Activated CD4-positive, CD25-positive, alpha-beta regulatory T cell treated with anti-CD3 and anti-CD28 coated beads, Interleukin-2, amount 50 U/mL, for 24 hours (primary cell): ENCODE measurements at regions not wholly inside any gene's neighbourhood (a gene's known extent, or its start where the extent isn't known, plus 50 kb on each side); places are given as distances from the start of the nearest gene placed in this dataset.
"Not testable (repeated sequence)": the region's sequence is repeated elsewhere in the genome, so short reads cannot be mapped to it uniquely, and the experiment has no call there.

Experiments used
- ATAC-seq, 2 donors: fragments of 150-1000 bp; cut with Tn5 transposase; one replicate each; pipeline ENCODE4 v1.10.0; 2021; ENCODE audit warnings: mild to moderate bottlenecking in 1 of 2, moderate library complexity in 1 of 2

DNA sequence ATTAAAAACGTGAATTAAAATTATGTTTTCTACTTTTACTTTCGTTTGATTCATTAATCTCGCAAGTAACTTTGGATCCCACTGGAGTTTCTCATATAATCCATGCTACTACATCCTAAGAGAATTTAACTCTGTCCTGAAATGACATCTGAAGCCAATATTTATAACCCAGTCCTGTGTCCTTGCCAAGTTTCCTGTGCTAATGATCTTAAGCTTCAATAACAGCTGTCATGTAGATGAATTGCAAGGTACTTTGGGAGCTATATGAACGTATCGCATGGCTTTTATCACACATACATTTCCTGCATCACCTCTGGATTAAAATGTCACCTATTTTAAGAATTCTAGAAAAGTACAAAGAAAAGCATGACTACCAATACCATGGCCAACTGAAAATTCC, 833.8 kb upstream of the CITED2 start:
- no peak for ATAC-seq

DNA sequence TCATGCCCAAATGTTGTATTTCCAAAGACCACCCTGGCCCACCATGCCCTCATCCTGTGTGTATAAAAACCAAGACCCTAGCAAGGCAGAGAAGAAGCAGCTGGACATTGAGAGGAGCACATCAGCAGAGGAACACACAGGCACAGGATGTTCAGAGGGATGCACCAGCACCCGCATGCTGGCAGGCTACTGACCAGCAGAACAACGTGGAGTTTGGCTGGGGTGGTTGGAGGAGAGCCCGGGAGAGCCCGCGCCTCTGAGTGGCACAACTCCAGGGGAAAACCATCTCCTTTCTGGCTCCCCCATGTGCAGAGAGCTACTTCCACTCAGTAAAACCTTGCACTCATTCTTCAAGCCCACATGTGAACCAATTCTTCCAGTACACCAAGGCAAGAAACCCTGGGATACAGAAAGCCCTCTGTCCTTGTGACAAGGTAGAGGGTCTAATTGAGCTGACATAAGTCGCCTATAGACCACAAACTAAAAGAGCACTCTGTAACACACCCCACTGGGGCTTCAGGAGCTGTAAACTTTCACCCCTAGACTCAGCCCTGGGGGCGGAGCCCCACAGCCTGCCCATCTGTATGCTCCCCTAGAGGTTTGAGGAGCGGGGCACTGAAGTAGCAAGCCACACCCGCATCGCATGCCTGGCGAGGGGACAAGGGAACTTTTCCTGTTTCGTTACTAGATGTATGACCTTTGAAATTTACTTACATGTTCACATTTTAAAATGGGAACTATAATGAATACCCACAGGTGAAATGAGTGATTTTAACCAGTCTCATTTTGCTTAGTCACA, 831.5 kb upstream of the CITED2 start:
- ATAC-seq, result no peak

DNA sequence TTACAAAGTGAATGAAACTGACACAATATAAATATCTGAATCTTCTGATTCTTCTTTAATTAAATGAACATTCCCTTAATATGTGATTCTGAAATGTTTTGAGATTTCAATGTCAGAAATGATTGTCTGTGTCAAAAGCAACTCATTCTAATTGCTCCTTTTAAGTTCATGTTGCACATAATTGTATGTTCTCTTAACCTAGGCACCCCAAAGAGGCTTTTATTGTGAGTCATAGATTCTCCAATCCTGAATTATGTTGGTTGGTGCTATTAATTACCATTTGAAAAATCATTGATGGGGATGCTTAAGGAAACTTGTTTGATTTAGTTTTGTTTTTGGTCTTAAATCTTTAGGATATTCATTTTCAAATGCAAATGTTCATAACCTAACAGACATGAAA, 829.7 kb upstream of the CITED2 start:
- no peak for ATAC-seq

DNA sequence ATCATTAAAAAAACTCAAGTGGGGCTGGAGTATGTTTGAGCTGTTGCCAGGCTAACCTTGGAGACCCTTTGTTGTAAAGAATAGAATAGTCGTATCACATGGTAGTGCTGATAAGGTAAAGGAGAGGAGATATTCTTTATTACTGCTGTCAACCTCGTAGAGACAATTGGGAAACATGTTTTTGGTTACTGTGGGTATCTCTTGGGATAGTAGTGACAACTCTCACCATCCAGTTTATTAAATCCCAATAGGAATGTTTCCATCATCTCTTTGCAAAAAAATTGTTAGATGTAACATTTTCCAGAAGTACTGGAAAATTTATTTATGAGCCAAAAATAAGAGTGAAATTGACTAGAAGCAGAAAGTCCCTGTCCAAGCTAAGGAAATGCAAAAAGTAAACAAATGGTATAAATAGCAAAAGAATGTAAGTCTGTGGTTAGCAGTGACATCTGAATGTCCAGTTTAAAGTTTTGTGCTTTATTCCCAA, 829.3 kb upstream of the CITED2 start:
- ATAC-seq, result no peak

DNA sequence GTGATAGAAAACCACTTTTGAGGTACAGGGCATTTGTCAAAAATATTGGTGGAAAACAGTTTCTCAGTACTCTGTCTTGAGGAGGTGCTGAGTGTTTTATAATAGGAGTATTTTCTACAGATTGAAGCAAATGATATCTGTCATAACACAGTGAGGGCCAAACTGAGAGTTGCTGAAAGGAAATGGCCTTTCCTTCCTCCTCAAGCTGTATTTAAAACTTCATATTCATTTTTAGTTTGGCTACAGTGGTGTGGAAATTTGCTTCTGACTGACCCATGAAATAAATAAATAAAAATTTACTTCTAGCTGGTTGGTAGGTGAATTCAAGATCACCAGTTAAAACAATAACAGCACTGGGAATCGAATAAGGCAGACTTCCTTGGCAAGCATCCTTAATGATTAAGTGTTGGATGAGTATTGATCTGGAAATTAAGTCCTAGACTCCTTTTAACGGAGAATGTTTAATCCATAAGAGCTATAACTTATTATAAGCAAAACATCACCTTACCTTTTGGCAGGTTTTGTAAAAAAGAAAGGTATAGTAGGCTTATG, 828.6 kb upstream of the CITED2 start:
- ATAC-seq, result no peak

DNA sequence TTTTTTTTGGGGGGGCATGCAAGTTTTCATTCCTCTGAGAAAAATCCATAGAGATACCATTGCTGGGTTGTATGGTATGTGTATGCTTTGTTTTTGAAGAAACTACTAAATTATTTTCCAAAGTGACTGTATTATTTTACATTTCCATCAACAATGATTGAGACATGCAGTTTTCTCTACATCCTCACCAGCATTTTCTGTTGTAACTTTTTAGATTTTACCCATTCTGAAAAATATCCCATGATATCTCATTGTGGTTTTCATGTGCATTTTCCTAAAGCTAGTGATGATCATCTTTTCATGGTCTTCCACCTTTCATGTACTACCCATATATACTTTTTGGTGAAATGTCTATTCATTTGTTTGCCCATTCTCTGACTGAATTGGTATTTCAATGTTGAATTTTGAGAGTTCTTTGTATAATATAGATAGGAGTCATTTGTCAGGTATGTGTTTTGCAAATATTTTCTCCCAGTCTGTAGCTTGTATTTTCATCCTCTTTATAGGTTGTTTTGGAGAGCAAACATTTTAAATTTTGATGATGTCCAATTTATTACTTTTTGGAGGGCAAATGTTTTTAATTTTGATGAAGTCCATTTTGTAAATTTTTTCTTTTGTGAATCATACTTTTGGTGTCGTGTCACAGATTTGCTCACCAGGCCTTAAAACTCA, 827.5 kb upstream of the CITED2 start:
- no peak for ATAC-seq

DNA sequence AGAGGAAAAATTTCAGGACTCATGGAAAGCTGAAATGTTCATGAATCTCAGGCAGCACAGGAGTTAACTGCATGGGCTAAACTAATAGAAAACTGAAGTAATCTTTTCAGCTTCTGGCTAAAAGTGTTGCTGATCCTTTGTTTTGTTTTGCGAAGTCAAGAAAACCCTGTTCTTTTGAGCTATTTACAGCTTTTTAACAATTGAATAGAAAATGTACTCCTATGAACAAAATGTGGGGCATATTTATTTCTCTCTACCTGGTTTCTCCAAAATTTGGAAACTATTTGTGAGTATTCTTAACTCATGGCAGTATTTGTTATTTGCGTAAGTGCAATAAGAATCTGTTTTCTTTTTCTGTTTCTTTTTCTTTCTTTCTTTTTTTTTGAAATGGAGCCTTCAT, 818.8 kb upstream of the CITED2 start:
- ATAC-seq, result no peak

DNA sequence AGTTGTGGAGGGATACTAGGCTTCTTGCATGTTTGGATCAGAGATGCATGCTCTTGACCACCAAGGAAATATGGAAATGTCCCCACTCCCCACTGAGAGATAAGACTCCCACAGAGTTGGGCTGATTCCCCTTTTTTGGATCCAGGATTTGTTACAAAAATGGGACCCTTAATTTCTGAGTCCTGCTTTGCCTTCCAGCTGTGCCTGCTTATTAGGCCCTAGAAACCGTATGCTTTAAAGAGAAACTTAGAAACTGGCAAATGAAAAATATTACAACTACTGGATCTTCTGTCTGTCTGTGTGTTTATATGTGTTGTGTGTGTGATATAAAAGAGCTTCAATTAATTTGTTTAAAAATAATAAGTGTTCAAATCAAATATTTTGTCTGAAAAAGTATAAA, 817.6 kb upstream of the CITED2 start:
- ATAC-seq, result no peak

DNA sequence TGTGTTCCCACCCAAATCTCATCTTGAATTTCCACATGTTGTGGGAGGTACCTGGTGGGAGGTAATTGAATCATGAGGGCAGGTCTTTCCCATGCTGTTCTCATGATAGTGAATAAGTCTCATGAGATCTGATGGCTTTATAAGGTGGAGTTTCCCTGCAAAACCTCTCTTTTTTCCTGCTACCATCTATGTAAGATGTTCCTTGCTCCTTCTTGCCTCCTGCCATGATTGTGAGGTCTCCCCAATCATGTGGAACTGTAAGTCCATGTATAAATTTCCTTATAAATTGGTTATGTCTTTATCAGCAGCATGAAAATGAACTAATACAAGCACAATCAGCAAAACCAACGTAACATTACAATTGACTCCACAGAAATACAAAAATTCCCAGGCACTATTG, 814.8 kb upstream of the CITED2 start:
- not testable (repeated sequence) for ATAC-seq

DNA sequence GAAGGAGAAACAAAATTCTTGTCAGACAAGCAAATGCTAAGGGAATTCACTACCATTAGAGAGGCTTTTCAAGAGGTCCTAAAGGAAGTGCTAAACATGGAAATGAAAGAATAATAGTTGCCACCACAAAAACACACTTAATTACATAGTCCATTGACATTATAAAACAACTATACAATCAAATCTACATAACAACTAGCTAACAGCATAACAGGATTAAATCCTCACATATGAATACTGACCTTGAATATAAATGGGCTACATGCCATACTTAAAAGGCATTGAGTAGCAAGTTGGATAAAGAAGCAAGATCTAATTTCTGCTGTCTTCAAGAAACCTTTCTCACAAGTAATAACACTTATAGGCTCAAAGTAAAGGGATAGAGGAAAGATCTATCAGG, 811.5 kb upstream of the CITED2 start:
- ATAC-seq, result no peak

DNA sequence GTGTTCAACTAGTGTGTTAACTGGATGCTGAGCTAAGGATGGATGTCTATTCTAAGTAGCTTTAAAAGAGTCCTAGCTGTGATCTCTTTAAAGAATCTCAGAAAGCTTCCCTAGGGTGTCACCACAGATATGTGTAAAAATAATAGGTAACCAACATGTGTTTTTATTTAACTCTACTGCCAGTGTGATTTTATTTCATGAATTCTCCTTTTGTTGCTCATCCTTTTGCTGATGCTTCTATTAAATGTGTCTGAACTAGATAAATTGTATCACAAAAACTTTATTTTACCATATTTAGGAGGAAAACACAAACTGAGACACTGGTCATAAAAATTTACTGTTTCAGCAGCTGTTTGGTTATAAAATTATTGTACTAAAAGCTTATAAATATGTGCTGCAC, 809.4 kb upstream of the CITED2 start:
- ATAC-seq, result no peak

DNA sequence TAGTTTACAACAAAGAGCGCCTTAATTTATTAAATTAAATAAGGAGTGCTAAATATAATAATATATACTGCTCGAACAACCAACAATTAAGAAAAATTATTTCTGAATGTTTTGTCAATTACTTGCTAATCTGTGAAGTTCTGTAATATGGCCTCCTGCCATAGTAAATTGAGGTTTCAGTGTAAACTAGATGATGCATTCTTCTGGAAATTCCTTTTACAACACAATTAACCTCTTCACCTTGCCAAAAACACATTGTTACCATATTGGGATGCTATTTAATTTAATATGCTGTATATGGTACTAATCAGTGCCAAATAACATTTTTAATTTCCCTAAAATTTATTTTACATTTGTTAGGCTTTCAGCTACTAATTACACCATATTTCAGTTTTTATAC, 808.4 kb upstream of the CITED2 start:
- ATAC-seq, result no peak

DNA sequence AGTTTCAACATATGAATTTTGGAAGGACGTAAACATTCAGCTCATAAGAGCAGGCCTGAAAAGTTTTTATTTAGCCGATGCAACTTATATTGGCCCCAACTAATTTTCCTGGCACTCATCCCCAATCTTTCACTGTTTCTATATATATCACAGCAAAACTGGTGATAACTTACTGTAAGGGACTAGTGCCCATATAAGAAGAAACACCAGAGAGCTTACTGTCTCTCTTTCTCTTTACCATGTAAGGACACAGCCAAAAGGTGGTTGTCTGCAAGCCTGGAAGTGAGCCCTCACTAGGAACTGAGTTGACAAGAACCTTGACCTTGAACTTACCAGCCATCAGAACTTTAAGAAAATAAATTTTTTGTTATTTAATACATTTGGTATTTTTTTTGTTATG, 807.4 kb upstream of the CITED2 start:
- no peak for ATAC-seq

DNA sequence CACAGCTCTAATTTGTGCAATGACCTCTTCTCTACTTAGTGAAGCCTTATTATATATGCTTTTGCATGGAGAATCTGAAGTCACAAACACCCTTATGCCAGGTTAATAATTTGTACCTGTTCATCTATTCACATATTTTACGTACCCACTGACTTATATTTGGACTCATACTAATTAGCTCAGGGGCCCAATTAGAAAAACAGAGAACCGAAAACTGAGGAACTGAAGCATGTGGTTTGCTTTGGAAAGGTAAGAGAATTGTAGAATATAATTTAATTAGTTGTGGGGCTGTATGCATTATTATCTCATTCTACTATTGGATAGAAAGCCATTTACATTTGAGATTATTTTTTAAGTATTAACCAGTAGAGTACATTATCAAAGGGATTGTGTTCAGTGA, 805.9 kb upstream of the CITED2 start:
- no peak for ATAC-seq

DNA sequence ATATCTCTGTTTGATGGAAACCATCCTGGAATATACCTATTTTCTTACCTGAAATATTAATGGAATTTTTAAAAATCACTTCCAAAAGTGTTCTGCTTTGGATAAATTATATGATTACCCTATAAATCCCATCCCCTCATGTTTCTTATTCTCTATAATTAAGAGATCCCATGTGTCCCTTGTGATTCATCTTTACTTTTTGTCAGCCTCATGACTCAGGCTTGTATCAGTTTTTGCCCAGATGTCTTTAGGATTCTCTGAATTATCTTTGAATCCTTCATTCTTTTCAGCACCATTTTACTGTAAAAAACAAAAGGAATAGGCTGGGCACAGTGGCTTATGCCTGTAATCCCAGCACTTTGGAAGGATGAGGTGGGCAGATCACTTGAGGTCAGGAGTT, 804.5 kb upstream of the CITED2 start:
- no peak for ATAC-seq

DNA sequence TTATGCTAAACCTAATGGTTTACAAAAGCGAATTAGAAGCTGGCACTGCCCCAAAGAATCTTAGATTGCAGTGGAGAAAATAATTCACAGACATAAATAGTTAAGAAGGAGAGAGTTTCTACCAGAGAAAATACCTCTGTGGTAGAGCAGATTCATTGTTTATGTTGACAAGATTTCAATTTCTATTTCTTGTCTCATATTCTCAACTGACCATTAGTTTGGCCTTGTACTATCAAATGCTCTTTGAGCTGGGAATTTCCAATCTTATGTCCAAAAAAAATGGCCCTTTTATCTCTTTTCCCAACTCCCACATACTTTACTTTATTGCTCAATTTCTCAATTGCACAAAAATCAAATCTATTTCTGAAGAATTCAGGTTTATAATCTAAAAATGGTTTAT, 804.1 kb upstream of the CITED2 start:
- ATAC-seq, result no peak

DNA sequence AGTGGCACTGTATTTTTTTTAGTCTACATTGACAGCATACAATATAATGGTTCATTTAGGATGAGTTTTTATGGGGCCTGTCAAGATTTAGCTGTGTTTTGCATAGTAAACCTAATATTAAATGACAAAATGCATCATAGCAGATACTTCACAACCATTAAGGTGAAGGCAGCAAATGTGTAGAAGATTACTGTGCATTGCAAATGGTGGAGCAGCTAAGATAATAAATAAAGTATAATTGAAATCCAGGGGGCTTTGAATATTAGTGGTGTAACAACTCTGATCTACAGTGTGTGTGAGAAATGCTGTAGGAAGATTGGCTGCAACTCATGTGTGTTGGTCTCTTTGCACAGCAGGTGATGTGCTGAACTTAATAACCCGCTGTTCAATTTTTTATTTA, 801.9 kb upstream of the CITED2 start:
- ATAC-seq, result no peak

DNA sequence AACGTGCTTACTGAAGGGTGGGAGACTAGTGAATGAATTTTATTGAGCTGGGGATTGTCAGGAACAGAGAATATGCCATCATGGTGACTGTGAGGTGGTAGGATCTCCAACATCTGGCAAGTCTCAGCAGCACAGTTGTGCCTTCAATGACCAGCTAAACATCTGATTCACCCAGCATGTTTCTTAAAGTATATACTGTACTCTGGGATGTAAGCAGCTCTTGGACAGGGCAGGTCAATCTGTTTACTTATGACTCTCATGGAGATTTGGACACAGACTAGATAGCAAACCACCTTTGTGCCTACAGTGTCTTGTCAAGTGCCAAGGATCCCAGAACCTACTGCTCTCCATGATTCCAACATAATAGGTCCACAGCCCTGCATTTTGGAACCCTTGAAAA, 801.0 kb upstream of the CITED2 start:
- no peak for ATAC-seq

DNA sequence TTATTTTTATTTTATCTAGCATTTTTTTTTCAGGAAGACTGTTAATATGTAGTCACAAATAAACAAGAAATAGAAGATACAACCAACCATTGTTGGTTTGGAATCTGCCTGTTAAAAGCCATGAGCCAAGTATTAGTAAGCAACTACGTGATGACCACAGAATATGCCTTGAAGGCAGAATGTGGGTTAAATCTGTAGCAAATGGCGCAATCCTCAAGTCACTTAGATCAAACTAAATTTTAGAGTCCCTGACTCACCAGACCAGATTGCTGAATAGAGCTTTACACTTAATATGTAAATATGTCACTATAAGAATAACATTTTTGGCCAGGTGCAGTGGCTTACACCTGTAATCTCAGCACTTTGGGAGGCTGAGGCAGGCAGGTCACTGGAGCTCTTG, 800.1 kb upstream of the CITED2 start:
- ATAC-seq, result no peak

DNA sequence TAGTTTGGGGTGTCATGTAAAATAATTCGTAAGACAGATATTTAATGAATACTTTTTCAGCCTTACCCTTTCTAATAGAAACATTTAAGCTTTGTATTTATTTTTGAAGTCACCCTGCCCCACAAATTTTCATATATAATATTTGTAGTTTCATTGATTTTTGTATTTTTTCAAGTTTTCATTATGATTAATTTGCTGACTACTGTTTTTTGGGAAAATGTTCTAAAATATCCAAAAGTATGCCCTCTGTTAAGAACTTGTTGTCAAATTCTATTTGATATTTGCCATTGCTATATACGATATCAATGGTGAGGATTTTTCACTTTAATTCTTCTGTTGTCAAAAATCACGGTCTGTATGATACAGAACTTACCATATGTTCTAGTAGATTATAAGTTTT, 793.9 kb upstream of the CITED2 start:
- ATAC-seq, result no peak

DNA sequence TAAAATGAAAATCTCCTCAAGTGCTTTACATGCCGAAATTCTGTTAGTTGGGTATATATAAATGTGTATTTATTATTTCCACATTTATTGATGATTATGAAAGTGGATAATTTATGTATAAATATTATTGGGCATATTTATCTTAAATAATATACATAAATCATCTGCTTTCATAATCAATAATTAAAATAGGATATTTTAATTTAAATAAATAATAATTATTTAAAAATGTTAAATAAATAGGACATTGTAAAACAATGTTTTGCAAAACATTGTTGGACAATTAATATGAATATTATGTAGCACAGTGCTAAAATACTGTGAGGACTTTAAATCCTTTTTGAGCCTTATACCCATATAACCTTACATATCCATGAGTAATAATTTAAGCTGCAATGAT, 786.5 kb upstream of the CITED2 start:
- ATAC-seq, result no peak

DNA sequence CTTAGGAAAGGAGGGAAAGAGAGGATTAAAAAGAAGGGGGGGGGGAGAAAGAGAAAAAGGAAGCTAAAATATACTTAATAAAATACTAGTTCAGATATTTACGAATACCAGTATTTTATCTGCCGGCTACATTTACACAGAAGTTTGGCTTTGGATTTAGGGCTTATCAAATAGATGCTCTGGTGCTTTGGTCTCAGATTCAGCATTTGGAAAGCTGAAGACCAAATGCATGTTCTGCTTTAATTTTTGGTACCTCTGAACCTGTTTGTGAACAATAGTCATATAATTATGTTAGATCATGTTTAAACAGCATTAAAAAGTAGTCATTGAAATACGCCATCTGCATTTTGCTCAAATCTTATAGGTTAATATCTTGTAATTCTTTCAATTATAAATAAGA, 786.0 kb upstream of the CITED2 start:
- ATAC-seq, result no peak

DNA sequence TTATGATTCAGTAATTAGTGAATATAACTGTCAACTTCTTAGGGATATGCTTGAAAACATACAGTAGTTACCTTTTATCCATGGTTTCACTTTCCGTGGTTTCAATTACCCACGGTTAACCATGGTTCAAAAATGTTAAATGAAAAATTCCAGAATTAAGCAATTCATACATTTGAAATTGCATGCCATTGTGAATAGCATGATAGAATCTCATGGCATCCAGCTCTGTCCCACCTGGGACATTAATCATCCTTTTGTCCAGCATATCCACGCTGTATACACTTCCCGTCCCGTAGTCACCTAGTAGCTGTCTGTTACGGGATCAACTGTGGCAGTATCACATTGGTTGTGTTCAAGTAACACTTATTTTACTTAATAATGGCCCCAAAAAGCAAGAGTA, 781.7 kb upstream of the CITED2 start:
- ATAC-seq, result no peak

DNA sequence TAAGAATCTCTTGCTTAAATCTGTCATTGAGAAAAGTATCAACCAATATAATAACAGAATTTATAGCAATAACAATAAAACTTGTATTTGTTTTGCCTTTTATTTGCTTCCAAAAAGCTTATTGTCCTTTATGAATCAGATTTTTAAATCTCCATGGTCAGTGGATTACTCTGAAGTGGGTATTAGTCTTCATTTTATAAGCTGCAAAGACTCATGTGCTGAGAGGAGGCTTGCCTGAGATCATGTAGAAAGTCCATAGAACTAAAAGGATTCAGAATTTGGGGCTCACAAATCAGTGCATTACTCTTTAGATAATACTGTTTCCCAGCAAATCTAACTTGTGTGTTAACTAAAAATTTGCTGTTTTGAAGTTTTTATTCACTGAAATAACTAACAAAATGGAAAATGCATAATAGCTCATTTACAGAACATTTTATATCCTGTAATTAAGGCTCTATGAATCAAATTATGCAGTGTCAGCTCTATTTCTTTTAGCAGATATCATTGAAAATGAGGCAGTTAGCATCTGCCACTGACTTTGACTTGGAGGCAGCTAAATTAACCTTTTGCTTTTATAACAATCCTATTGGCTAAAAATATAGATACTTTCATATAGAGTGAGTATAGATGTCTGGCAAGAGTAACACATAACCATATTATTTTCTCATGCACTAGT, 781.1 kb upstream of the CITED2 start:
- ATAC-seq, result no peak
